Fibroblast of skin of left quadriceps (primary cell): ENCODE measurements at regions not wholly inside any gene's neighbourhood (a gene's known extent, or its start where the extent isn't known, plus 50 kb on each side); places are given as distances from the start of the nearest gene placed in this dataset.
"Not testable (repeated sequence)": the region's sequence is repeated elsewhere in the genome, so short reads cannot be mapped to it uniquely, and the experiment has no call there.

ENCODE experiments used
- DNase-seq, 2 experiments: peaks; one replicate each; pipeline ENCODE4 v3.0.0-alpha.2; 2013; ENCODE audit warnings: low read depth in 2 of 2

DNA sequence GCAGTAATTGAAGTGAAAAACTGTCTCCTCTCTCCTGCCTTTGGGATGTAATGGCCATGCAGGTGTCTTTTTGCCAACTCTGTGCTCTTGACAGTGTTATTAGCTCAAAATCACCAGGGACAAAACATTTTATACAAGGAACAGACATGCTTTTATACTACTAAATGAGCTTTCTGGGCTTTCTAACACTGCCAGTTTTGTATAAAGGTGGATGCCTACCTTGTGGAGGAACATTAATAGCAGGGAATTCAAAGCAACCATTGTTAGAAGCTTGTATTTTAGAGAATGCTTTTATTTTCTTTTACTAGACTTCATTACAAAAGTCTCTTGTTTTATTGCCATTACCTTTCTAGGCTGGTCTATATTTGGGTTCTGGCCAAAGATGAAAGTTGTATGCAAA lies 54.7 kb upstream of the ARSJ start:
- DNase-seq = no peak

GRCh38 chr4:114036426-114036825 lies 57.0 kb upstream of the ARSJ start:
- no peak for DNase-seq

GRCh38 chr4:114036864-114037263 lies 57.4 kb upstream of the ARSJ start:
- DNase-seq = no peak

DNA sequence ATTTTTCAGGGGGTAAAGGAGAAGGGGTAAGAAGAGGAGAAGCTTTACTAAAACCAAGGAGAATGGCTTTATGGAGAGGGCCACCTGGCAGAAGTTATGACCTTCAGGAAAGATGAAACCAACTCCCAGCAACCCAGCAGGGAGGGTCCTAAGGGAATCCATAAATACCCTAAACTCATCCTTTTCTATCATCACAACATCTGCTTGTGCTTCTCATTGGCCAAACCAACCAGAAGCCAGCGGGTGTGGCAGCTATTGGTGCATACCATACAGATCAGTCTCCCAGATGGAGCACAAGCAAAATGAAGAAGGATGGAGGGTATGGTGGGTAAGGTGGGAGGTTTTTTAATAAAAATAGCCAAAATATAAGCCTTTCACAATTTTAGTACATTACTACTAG lies 58.5 kb upstream of the ARSJ start:
- DNase-seq = no peak

DNA sequence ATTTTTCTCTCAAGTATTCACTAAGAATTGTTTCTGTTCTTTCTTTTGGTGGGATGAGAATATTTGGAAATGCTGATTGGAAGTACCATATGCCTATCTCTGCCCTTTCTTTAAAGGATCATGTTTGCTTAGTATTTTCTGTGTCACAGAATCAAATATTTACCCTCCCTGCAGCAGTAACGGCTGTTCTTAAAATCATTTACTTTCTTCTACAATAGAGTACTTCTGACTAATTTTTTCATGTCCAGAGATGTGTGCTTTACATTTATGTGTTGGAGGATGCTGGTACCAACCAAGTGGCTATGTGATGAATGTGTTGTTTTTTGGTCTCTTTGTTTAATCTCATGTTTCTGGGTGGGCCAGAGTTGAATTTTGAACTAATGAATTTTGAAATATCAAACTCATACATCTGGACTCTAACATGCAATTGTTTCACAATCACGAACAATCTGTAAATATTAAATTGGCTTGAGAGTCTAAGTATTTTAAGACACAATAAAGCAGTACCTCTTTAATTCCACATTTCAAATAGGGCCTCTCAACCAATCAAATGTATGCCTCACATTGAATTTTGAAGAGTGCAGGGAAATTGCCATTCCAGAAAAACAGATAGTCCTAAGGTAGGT lies 59.4 kb upstream of the ARSJ start:
- DNase-seq = no peak

DNA sequence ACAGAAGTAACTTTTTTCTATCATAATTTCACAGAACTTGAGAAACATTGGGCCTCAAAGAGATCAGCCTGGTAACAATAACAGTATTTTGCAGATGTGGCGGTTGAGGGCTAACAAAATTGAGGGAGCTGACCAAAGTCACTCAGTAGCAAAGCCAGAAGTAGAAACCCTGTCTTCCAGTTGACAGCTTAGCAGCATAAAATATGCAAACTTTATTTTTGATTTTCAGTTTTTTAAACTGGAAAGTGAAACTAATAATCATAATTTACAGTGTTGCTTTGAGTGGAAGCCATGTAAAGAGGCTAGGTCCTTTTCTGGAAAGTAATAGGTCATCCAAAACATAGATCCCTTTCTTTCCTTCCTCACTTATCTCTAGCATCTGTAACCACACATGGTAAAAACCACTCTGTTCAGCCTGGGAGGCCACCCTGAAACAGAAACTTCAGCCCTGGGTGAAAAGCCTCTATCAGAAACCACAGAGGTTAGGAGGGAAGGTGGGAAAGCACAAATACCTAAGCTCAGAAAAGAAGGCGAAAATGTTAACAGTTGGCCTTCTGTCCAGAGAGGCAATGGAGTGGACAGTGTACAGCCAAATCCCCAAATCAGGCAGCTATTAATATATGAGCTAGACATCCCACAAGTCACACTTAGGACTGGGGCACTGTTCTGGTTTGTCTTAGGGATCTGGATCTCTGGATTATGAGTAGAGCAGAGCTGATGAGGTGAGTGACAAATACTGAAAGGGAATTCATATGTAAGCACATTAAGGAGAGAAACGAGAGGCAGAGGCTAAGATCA lies 61.1 kb upstream of the ARSJ start:
- DNase-seq = peak in 1 of 2 experiments; percentile 13

- DNase-seq = peak; percentile 42 to 46
Observed at GRCh38 chr4:114041117-114041475, 61.6 kb upstream of the ARSJ start.

- DNase-seq = no peak
Observed at GRCh38 chr4:114043116-114043515, 63.7 kb upstream of the ARSJ start.

DNA sequence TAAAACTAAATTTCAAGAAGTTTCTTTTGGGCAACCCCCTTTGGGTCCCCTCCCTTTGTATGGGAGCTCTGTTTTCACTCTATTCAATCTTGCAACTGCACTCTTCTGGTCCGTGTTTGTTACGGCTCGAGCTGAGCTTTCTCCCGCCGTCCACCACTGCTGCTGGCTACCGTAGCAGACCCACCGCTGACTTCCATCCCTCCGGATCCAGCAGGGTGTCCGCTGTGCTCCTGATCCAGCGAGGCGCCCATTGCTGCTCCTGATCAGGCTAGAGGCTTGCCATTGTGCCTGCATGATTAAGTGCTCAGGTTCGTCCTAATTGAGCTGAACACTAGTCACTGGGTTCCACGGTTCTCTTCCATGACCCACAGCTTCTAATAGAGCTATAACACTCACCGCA lies 64.9 kb upstream of the ARSJ start:
- not testable (repeated sequence) for DNase-seq

DNA sequence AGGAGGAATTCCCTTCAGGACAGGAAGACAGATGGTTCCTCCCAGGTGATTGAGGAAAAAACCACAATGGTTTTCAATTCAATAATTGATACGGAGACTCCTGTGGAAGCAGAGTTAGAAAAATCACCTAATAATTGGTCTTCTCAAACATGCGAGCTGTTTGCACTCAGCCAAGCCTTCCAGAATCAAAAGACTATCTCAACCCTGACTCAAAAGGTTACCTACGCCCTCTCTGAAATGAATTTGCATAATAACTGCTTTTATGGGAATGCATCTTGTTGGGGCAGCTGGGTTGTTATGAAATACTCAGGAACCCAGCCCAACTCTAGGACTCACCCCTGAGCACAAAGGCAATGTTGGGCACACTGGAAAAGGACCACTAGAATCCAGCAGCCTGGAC lies 66.9 kb upstream of the ARSJ start:
- DNase-seq = no peak

DNA sequence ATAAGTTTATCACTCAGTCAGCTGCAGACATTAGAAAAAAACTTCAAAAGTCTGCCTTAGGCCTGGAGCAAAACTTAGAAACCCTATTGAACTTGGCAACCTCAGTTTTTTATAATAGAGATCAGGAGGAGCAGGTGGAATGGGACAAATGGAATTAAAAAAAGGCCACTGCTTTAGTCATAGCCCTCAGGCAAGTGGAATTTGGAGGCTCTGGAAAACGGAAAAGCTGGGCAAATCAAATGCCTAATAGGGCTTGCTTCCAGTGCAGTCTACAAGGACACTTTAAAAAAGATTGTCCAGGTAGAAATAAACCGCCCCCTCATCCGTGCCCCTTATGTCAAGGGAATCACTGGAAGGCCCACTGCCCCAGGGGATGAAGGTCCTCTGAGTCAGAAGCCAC lies 68.7 kb upstream of the ARSJ start:
- not testable (repeated sequence) for DNase-seq

DNA sequence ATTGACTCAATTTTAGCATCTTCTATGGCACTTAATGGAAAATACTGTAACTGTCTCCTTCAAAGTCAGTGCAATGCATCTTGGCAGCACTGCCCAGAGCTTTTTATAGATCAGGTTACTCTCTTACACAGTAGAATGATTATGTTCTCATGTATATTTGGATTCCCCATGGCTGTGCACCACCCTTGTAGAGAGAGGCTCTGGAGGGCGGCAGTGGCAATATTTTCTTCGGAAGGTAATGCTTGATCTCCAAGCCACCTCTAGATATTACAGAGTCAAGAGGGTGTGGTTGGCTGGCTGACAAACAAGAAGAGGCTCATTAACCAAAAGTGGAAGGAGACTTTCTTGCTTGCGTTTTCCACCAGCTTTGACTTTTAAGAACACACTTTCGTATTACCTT lies 72.8 kb upstream of the ARSJ start:
- DNase-seq = no peak

DNA sequence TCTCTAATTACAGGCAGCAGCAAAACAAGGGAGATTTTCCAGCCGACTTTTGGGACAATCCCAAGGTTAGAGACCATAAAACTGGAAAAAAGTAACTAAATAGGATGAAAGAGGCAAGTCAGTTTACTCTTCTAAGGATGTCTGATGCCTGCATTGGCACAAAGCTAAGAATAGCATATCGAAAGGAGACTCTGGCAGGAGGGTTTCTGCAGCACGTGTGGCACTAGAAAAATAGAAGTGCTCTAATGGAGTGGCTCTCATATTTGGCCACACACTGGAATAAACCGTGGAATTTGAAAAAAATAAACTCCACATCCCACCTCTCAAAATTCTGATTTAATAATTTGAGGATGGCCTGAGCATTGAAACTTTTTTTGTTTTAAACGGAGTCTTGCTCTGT lies 77.2 kb upstream of the ARSJ start:
- DNase-seq = no peak

DNA sequence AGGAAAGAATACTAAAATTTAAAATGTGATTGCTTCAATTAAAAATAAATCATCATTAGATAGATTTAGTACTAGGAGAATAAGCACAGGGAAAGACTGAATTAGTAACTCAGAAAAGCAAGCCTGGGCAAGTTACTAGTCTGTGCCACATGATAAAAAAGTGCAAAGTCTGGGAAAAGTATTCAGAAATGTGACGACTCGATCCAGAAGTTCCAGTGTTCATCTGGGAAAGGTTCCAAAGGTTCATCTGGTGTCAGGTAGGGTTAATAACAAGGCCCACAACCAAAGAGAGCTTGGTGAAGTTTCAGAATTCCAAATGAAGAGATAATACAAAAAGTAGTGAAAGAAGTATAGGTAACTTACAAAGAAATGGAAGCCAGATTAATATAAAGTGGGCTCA lies 78.3 kb upstream of the ARSJ start:
- DNase-seq = no peak

DNA sequence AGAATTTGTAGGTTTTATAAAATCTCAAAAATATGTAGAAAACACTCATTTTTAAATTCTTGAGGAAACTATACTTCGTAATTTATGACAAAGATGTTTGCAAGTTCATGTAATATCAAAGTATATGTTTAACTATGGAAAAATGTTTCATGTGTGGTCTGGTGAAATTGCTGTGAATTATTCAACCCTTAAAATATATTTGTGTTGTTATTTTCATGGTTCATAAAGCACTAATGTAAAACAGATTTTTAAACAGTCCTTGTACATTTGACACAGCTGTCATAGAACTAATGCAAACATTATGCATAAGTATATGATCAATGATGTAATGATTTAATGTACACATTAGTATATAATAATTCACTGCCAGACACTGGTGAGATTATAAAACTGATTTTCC lies 83.1 kb upstream of the ARSJ start:
- peak; percentile 33 to 34 for DNase-seq

GRCh38 chr4:114072781-114073180 lies 93.3 kb upstream of the ARSJ start:
- DNase-seq = no peak

GRCh38 chr4:114076899-114077570 lies 97.6 kb upstream of the ARSJ start:
- DNase-seq = no peak

GRCh38 chr4:114077610-114078009 lies 98.2 kb upstream of the ARSJ start:
- DNase-seq = peak; percentile 93 to 95

DNA sequence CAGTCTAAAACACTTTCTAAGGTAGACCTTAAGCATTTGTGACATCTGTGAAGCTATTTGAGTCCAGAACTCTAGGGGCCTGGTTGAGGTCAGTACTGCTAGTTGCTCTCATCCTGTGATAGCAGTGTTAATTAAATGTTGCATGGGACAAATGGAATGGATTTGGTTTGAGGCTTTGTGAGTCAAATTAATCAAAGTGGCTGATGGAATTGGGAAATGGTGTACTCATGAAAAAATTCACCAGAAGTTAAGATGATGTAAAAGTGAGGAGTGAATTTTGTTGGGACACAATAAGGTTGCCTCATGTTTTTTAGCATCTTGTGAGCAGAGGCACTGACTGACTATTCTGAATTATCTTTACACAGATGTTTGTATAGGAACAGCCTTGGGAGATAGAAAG lies 99.2 kb upstream of the ARSJ start:
- peak; percentile 44 to 49 for DNase-seq

- no peak for DNase-seq
Observed at GRCh38 chr4:114081783-114082182, 102.3 kb upstream of the ARSJ start.

DNA sequence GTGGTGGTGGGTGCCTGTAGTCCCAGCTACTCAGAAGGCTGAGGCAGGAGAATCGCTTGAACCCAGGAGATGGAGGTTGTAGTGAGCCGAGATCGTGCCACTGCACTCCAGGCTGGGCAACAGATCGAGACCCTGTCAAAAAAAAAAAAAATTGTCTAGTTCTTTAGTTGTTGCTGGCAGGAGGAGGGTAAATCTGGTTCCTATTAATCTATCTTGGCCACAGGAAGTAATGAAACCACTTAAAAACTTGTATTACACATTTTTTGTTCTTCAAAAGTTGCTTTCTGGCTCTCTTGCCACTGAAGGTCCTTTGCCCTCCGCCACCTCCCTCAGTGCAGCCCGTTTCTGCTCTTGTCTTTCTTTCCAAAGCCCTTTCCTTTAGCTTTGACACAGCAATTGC lies 102.9 kb upstream of the ARSJ start:
- no peak for DNase-seq

DNA sequence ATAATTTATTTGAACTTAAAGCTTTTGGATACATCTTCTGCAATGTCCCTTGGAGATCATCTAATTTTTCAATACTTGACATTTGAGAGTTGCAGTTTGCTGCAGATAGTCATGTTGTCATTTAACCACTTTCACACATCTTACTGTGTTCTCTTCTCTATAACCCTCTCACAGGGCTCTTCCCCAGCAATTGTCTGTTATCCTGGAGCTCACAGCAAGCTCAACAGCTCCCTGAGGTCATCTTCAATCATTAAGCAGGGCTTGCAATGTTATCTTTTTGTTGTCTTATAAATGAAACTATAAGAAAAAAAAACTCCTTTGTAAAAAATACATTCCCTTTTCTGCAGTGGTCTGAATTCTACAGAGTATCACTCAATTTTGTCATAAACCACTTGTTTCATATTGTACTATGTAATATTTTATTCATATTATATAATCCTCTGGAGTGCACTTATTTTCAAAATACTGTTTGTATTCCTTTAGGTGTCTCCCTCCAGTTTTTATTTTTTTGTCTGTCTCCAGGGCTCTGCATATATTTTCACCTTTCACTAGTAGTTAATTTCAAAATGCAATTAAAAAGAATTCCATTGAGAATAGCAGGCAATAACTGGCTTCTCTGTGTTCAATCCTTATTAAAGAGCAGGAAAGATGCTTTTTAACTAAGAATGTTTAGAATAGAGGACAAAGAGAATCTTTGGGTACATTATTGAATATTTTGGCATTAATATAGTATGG lies 106.3 kb upstream of the ARSJ start:
- no peak for DNase-seq
